Effector CD8-positive, alpha-beta T cell (primary cell): ENCODE measurements at regions not wholly inside any gene's neighbourhood (a gene's known extent, or its start where the extent isn't known, plus 50 kb on each side); places are given as distances from the start of the nearest gene placed in this dataset.
"Not testable (repeated sequence)": the region's sequence is repeated elsewhere in the genome, so short reads cannot be mapped to it uniquely, and the experiment has no call there.

Experiments
- DNase-seq: peaks from one replicate; lab custom pipeline; 2025; lab: John Stamatoyannopoulos, UW

DNA sequence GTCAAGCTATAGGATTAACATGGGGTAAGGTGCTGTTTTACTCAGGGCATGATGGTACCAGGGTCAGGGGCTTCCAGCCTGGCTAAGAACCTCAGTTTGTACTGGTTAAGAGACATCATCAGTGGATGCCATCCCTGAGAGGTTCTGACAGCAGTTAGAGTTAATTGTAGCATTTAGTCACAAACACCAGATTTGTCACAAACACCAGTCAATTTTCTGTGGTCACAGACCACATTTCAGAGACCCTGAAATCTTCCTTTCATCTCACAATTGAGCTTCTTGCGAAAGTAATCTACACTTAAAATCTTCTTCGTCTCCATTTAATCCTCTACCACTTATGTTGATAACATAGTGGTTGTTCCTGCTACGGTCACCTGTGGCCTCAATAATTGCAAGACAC, 143.0 kb upstream of the EGLN3 start:
- DNase-seq = no peak

DNA sequence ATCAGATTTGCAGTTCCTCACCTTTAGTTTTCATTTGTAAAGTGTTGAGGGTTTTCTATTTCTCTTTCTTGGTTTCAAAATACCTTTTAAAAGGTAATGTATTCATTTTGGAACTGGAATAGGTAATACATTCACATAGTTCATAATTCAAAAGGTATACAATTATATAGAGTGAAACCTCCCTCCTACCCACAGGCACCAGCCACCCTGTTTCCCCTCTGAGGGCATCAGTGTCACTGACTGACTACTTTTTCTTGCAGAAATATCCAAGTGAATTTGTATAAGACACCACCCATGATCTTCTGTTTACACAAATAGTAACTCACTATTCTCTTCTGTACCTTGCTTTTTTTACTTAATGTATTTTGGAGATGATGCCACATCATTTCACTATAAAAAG, 139.6 kb upstream of the EGLN3 start:
- no peak for DNase-seq

DNA sequence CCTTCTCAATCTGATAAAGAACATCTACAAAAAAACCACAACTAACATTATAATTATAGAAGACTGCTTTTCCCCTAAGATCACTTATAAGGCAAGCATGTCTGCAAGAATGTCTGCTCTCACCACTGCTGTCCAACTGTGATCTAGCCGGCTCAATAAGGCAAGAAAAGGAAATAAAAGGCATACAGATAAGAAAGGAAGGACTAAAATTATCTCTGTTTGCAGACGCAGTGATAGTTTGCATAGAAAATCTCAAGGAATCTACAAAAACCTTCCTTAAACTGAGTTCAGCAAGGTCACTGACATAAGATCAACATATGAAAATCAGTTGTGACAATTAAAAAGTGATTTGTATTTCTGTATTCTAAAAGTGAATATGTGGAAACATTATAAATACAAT, 138.0 kb upstream of the EGLN3 start:
- DNase-seq = no peak

DNA sequence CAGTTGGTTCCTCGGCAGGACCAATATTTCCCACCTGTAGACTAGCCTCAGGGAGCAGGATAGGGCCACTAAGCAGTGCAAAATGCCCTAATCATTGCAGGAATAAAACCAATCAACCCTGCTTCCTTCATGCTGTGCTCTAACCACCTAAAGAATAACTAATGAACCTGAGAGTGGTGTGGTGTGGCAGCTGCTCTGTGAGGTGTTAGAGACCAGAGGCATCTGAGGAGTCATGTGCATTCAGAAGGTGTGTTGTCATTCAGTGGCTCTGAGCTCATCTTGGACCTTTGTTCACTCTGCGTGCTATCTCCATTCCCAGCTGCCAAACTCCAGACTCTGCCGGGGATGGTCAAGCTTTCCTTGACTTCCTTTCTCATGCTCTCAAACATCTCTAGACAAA, 136.7 kb upstream of the EGLN3 start:
- DNase-seq = no peak

DNA sequence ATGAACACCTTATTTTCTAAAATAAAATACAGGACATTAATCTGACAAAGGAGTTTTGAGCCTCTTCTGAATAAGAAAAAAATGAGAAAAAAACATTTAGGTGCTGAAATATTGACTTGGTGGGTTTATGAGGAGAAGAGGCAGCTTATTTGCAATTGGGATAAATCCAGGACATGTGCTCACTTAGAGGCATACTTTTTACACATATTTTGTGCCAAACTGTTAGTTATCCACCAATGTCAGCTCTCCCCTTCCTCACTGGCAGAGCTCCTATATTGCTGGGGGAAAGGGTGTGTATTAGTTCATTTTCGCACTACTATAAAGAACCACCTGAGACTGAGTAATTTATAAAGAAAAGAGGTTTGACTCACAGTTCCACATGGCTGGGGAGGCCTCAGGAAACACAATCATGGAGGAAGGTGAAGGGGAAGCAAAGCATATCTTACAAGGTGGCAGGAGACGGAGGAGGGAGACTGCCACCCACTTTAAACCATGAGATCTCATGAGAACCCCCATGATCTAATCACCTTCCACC, 135.4 kb upstream of the EGLN3 start:
- no peak for DNase-seq

DNA sequence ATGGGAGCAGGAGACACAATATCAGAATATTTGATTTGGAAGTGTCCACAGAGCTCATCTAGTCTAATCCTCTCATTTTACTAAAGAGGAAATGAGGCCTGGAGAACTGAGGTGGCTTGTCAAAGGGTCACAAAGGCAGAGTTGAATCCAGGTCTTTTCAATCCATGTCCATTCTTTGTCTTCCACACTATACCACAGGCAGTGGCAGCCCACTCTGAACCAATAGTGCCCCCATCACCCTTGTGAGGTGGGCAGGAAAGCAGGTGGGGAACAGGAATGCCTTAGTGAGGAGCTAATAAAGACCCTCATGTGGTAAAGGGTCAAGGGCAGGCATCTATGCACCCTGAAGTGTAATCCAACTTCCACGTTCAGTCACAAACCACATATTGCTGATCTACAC, 134.8 kb upstream of the EGLN3 start:
- no peak for DNase-seq

DNA sequence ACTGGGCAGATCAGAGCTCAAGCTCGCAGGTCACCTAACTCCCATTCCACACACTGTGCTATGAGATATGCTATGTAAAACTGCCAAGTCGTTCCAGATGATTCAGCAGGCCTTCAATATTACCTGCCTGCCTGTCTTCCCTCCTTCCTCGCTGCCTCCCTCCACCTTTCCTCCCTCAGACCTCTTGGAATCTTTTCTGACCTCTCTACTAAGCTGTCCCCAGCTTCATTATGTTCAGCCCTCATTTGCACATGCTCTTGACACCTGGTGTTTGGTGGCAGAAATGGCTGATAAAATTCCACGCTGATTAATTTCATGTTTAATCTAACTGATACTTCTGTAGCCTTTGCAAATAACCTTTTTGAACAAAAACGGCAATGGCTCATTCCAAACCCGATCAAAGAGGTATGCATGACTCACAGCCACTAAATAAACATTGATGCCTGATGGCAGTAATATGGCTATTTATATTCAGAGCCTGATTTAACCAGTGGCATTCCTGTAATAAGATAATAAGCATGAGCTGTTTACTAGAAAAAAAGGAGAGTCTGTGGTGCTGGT, 130.8 kb upstream of the EGLN3 start:
- no peak for DNase-seq

DNA sequence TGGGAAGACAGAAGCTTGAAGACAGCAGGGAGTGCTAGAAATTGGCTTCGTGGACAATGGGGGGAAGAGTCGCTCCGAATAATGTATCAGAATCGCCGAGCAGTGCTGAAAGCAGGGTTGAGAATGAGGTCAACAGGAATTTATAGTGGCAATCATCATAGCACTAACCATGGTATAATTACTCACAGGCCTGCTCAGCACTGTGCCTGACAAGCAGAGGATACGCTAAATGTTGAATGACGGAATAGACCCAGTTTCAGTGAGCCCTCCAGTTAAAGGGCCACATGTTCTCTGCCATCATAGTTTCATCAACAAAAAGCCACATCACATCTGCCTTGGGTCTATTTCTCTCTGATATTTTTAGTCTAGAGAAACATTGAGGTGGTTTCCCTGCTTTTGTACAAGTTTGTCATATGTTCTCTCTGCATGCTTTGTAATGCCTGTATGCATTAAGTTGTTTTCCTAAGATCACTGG, 130.3 kb upstream of the EGLN3 start:
- no peak for DNase-seq

DNA sequence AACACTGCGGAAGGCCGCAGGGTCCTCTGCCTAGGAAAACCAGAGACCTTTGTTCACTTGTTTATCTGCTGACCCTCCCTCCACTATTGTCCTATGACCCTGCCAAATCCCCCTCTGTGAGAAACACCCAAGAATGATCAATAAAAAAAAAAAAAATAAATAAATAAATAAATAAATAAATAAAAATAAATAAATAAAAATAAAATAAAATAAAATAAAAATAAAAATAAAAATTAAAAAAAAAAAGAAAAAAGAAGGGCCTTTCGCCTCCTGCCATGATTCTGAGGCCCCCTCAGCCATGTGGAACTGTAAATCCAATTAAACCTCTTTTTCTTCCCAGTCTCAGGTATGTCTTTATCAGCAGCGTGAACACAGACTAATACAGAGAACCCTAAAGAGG, 128.8 kb upstream of the EGLN3 start:
- not testable (repeated sequence) for DNase-seq

DNA sequence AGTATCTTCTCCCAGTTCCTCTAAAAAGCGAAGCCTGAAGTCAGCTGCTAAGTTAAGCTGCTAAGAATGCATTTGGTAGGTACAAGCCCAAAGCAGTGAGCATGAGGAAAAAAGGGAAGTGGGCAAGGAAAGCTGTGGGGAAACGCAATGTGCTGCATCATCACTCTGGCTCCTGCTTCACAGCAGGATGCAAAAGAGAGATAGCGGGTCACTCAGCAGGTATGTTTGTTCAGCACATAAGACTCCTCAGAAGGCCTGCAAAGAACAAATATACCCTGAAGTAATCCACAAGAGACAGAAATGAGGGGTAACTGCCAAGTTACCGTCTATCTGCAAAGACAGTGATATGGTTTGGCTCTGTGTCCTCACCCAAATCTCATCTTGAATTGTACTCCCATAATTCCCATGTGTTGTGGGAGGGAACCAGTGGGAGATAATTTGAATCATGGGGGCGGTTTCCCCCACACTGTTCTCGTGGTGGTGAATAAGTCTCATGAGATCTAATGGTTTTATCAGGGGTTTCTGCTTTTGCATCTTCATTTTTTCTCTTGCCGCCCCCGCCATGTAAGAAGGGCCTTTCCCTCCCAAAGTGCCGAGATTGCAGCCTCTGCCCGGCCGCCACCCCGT, 127.4 kb upstream of the EGLN3 start:
- no peak for DNase-seq

DNA sequence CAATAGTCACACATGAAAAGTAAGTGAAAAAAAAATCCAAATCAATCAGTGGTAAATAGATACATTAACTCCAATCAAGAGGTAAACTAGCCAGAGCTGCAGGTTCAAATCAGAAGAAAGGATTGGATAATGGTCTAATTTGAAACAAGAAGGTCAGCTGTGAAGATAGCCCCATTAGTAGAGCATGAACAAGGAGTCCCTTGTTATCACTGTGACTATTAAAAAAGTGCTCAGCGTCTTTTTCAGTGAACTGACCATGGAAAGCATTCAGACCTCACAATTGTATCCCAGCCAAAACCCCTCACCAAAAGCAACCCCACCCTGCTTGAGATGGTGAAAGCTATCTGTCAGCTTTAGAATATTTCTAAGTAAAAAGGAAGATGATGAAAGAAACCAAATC, 125.0 kb upstream of the EGLN3 start:
- DNase-seq = no peak

DNA sequence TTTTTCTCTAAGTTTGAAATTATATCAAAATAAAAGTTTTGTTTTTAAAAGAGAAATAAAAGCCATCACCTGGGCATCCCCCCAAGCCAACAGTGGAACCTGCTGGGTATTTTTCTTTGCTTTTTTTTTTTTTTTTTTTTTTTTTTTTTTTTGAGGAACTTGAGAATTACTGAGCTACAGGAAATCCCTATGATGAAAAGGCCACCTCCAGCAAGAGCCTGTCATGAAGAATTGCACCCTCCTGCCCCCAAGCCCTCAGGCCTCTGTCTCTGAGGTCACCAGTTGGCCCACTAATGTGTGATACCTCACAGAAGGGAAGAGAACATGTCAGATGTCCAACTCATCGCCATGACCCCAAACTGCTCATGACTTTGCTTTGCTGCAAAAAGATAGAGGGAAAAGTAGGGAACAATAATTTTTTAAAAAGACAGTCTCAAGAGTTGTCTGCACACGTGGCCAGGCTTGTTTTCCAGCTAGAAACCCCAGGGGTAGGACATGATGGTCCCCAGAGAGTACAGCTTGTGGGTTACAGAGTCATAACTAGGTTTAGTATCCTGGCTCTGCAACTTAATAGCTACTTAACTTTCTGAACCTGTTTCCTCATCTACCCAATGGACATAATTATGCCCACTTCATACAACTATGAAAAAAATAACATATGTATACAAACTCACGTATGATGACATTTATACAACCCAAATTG, 124.3 kb upstream of the EGLN3 start:
- DNase-seq = no peak

DNA sequence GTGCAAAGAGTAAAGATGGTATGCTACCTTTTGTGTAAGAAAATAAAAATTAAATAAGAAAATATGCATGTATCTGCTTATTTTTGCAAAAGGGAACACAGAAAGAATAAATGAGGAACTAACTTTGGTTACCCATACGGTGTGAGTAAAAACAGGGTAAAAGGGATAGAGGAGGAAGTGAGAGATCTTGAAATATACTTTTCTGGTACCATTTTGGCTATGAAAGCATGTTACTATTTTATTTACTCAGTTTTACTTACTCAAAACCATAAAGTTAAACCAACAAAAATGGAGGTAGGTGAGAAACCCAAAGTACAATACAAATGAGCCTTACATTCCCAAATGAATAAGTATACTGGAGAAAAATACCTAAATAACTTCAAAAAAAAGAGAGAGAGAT, 122.0 kb upstream of the EGLN3 start:
- no peak for DNase-seq

DNA sequence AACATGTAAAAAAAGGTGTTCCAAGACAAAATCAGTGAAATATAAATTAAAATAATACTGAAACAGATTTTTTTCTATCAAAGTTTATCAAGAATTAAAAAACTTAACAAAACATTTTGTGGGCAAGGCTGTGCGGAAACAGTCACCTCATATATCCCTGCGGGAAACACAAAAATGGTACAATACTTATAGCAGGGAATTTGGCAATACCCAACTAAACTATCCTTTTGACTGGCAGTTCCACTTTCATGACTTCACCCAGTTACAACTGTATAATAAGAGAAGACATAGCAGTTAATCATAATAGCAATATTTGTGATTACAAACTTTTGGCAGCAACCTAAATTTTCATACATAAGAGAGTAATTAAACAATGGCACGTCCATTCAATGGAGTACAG, 121.5 kb upstream of the EGLN3 start:
- no peak for DNase-seq

DNA sequence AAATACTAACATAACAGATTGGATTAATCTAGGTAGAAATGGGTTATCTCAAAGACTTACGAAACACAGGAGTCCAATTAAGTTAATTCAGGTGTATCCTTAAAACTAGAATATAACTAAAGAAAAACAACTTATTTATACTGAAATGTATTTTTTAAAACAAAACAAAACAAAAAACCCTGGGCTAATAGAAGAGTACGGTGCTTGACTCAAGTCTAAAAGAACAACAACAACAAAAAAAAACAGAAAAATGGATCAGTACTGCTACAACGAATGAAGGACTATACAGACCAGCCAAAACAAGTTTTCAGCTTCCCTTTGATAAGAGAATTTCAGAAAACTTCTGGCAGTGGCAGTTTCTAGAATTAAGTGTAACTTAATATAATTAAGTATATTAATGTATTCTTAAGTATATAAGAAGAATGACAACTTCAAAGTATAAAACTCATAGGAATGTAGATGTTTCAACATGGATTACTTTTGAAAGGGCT, 120.1 kb upstream of the EGLN3 start:
- DNase-seq = no peak

DNA sequence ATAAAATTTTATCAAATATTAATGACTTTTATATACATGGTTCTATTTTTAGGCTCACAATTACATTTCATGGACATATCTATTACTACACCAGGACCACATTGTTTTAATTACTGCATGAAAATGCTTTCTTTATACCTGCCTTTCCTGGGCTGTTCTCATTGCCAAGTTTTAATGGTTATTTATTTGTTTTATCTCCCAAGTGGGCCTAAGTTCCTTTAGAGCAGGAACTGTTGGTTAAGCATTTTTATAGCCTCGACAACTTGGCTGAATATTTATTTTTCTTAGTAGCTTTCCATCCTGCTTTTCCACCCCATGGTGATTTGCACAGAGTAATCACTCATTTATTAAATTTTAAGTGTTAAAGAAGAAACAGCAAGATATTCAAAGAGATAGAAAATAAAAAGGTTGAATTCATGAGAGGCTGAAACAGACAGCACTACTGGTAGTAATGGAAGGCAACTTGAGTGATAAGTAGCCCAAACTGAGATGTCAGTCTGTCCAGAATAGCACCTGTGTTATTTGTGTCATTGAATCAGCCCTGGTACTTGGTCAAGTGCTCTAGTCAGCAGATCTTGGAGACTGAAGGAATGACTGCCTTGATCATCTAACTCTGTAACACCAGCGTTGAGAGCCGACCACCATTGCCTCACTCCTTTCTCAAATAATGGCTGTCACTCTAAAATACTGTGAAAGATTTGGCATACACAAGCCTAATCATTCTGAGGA, 119.1 kb upstream of the EGLN3 start:
- no peak for DNase-seq

DNA sequence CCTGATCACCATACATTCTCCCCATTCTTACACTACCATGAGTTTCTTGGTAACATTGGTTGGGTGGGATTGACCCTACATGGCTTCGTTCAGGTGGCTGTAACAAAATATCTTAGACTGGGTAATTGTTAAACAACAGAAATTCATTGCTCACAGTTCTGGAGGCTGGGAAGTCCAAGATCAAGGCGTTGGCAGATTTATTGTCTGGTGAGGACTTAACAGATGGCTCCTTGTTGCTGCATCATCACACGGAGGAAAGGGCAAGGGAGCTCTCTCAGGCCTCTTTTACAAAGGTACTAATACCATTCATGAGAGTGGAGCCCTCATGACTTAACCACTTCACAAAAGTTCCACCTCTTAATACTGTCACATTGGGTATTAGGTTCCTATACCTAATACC, 116.7 kb upstream of the EGLN3 start:
- DNase-seq = no peak

DNA sequence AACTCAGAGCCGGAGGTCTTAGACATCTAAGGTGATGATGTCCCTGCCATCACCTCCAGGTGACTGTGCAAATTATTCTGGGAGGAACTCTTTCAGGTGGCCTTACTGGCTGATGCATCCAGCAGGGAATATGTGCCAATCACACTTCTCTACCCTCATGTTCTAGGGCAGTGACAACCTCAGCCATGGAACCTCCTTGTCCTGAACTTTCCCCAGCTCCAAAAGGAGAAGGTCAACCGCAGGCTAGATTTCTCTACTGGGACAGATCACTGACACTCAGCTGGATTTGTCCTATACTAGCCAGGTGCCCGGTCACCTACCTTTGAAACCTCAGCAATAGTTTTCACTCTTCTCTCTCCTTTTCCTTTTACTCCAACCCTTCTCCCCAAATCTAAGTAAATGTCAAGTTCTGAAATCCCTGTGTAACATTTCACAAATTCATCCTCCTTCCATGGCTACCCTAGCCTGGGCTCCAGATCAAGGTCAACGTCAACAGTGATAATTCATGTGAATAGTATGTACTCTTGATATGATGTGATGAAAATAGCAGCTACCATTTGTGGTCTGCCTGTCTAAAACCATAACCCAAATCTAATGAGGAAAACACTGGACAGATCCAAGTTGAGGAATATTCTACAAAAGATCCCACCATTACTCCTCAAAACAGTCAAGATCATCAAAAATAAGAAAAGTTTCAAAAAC, 115.0 kb upstream of the EGLN3 start:
- DNase-seq = no peak

DNA sequence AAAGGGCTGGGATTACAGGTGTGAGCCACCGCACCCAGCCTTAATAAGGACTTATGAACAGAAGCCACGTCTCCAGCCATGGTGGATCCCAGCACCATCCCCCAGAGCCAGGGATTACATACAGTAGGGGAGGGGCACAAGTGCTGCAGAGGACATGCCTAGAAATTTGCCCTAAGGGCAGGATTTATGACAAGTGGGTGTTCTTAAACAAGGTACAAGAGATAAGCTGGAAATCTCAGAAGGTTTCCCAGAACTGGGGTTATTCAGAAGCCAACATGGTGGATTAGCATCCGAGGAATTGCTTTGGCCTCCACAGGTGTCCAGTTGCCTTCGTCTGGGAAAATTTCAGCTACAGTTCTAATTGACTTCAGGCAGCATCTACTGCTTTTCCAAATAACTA, 114.4 kb upstream of the EGLN3 start:
- DNase-seq = no peak

DNA sequence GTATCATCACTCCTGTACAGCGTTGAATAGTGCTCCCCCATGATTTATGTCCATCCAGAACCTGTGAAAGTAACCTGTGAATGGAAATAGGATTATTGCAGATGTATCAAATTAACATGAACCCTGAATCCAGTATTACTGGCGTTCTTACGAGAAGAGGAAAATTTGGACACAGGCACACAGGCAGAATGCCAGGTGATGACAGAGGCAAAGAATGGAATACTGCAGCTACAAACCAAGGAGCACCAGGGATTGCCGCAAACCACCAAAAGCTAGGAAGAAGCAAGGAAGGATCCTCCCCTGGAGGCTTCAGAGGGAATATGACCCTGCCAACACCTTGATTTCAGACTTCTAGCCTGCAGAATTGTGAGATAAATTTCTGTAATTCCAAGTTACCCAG, 113.5 kb upstream of the EGLN3 start:
- no peak for DNase-seq

DNA sequence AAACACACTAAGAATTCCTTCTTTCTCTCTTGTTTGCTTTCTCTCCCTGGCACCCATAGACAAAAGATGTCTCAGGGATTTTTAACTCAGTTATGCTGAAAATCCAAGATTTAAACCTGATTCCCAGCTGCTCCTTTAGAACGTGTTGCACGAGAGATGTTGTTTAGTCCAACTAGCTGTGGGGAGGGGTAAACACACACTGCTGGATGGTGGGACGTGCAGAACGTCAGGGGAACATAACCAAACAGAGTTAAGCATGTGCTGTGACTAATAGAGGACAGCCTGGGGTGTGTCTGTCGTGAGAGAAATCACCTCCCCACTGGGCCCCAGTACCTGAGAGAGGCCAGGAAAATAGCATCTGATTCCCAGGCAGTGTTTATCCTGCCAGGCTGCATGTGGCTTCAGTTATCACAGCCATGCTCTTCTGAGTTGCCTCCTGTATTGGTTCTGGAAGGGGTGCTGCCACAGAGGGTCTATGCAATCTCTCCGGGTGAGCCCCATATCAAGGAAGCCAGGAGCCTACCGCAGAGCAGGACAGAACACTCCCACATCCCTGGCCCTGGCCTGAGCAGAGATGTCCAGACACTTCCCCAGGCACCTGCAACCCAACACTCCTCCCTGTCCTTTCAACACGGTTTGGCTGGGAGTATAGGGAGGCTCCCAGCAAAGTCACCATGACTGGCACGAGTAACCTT, 112.7 kb upstream of the EGLN3 start:
- DNase-seq = no peak
